ENCODE measurements at regions not wholly inside any gene's neighbourhood (a gene's known extent, or its start where the extent isn't known, plus 50 kb on each side); places are given as distances from the start of the nearest gene placed in this dataset.

DNA sequence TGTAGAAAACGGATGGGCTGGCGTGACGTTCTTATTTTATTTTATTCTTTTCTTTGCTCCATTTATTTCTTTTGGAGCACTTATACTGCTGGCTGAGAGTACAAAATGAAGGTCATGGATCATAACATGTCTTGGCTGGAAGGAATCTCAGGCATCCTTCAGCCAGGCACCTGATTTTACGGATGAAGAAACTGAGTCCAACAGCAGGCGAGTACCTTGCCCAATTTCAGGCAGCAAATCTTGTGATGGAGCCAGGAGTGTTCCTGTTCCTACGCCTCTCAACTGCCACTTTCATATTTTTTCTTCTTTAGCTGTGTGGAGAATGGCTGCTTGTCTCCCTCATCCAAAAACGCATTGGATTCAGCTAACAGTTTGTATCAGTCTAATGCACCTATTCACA, 332.1 kb upstream of the IGFBP7 start:
- no peak for ATAC-seq
- no peak for TF ChIP-seq ZFP3 (CRISPR knock-in tag; IDR thresholded peaks at IDR 0.05)

DNA sequence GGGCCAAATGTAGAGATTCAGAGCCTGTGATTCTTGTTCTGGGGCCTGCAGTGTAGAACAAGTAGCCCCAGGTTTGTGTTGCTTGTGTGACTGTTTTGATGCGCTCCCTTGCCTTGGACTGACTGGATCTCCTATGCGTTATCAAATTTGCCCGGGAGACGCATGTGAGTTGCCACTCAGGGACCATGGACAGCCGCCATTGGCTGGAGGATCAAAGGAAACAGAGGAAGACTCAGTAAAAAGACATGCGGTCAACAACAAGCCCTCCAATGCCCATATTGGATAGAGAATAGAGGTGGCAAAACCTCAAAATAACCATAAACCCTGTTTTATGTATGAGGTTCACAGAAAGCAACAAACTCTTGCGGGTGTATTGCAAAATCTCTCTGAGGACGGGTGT, 327.5 kb upstream of the IGFBP7 start:
- no peak for ATAC-seq
- TF ChIP-seq, protein P1, sequence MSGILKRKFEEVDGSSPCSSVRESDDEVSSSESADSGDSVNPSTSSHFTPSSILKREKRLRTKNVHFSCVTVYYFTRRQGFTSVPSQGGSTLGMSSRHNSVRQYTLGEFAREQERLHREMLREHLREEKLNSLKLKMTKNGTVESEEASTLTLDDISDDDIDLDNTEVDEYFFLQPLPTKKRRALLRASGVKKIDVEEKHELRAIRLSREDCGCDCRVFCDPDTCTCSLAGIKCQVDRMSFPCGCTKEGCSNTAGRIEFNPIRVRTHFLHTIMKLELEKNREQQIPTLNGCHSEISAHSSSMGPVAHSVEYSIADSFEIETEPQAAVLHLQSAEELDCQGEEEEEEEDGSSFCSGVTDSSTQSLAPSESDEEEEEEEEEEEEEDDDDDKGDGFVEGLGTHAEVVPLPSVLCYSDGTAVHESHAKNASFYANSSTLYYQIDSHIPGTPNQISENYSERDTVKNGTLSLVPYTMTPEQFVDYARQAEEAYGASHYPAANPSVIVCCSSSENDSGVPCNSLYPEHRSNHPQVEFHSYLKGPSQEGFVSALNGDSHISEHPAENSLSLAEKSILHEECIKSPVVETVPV (CRISPR knock-in tag; IDR thresholded peaks at IDR 0.05): no peak
- no peak for TF ChIP-seq ZFP30 (CRISPR knock-in tag; IDR thresholded peaks at IDR 0.05)
- TF ChIP-seq PPARA (CRISPR knock-in tag; IDR thresholded peaks at IDR 0.05; ENCODE audit: borderline replicate concordance): no peak

DNA sequence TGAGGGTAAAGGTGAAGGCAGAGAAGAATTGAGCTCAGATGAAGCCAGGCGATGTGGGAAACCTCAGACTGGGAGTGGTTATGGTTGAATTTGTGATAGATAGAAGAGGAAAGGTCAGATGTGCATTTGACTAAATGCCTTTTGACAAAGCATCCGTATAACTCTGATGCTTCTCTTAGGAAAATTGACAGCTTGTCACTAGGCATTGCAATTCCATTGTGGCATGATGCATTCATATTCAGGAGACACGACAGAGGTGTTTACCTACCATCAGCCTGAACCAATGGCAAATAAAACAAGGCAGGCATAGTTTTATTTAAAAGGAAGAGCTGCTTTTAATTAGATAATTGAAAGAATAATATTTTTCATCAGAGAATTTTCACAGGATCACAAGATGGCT, 325.1 kb upstream of the IGFBP7 start:
- TF ChIP-seq TCF4 (CRISPR knock-in tag; IDR thresholded peaks at IDR 0.05; ENCODE audit: borderline replicate concordance) (no peak), BACH2 (CRISPR knock-in tag; IDR thresholded peaks at IDR 0.05; ENCODE audit: borderline replicate concordance) (no peak), ZNF8 (CRISPR knock-in tag; IDR thresholded peaks at IDR 0.05) (no peak), TOX (CRISPR knock-in tag; IDR thresholded peaks at IDR 0.05; ENCODE audit: borderline replicate concordance) (no peak), ZFP30 (CRISPR knock-in tag; IDR thresholded peaks at IDR 0.05) (no peak)
- TF ChIP-seq, protein P1 (CRISPR knock-in tag; IDR thresholded peaks at IDR 0.05): no peak
- ATAC-seq: no peak

DNA sequence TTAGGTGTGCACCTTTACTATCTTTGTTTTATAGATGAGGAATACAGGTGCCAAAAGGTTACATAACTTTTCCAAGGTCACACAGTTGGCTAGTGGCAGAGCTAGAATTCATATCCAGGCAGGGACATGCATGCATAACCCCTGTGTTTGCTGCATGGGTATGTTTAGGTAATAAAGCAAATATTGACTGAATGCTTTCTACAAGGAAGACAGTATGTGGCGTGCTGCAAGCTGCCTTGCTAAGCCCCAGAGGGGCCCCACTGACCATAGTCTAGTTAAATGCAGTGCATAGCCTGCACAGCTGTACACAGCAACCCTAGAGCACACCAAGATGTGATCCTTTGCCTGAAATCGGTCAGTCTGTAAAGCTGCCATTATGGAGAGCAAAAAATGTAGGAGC, 320.5 kb upstream of the IGFBP7 start:
- ATAC-seq: no peak
- TF ChIP-seq ZFP3 (CRISPR knock-in tag; IDR thresholded peaks at IDR 0.05) (no peak), ZNF8 (CRISPR knock-in tag; IDR thresholded peaks at IDR 0.05) (no peak), SNAI2 (CRISPR knock-in tag; IDR thresholded peaks at IDR 0.05) (no peak), ZNF70 (CRISPR knock-in tag; IDR thresholded peaks at IDR 0.05) (no peak), BACH2 (CRISPR knock-in tag; IDR thresholded peaks at IDR 0.05; ENCODE audit: borderline replicate concordance) (no peak), ARNTL (CRISPR knock-in tag; IDR thresholded peaks at IDR 0.05; ENCODE audit: borderline replicate concordance, low read depth) (no peak), ISL1 (CRISPR knock-in tag; IDR thresholded peaks at IDR 0.05) (no peak), ESRRG (CRISPR knock-in tag; IDR thresholded peaks at IDR 0.05) (no peak), GLIS3 (CRISPR knock-in tag; IDR thresholded peaks at IDR 0.05) (no peak), ZC3H10 (CRISPR knock-in tag; IDR thresholded peaks at IDR 0.05) (no peak), TCF4 (CRISPR knock-in tag; IDR thresholded peaks at IDR 0.05; ENCODE audit: borderline replicate concordance) (no peak), TOX (CRISPR knock-in tag; IDR thresholded peaks at IDR 0.05; ENCODE audit: borderline replicate concordance) (no peak), PPARA (CRISPR knock-in tag; IDR thresholded peaks at IDR 0.05; ENCODE audit: borderline replicate concordance) (no peak)
- TF ChIP-seq, protein P2, sequence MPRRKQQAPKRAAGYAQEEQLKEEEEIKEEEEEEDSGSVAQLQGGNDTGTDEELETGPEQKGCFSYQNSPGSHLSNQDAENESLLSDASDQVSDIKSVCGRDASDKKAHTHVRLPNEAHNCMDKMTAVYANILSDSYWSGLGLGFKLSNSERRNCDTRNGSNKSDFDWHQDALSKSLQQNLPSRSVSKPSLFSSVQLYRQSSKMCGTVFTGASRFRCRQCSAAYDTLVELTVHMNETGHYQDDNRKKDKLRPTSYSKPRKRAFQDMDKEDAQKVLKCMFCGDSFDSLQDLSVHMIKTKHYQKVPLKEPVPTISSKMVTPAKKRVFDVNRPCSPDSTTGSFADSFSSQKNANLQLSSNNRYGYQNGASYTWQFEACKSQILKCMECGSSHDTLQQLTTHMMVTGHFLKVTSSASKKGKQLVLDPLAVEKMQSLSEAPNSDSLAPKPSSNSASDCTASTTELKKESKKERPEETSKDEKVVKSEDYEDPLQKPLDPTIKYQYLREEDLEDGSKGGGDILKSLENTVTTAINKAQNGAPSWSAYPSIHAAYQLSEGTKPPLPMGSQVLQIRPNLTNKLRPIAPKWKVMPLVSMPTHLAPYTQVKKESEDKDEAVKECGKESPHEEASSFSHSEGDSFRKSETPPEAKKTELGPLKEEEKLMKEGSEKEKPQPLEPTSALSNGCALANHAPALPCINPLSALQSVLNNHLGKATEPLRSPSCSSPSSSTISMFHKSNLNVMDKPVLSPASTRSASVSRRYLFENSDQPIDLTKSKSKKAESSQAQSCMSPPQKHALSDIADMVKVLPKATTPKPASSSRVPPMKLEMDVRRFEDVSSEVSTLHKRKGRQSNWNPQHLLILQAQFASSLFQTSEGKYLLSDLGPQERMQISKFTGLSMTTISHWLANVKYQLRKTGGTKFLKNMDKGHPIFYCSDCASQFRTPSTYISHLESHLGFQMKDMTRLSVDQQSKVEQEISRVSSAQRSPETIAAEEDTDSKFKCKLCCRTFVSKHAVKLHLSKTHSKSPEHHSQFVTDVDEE (CRISPR knock-in tag; IDR thresholded peaks at IDR 0.05): no peak

DNA sequence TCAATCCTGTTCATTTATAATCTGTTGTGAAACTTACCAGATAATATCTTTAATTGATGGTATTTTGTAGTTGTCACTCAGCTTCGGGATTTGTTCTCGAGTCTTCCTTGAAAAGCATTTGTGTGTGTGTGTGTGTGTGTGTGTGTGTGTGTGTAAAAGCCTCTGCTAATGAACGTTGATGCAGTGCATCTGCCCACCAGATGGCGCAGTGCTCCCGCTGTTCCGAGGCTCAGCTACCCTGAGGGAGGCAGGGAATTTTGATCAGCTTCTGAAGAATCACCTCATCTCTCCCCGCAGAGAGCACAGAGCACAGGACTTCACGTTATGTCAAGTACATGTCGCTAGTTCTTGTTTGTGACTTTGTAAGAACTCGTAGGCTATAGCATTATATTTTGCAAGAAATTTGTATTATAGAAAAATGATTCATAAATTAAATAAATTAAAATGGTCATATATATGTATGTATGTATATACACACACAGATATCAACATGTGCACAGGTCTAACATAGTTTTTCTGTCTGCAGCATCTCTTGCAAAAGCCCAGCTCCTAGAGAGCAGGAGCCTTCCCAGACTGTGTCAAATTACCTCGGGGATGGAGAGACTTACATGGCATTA, 316.7 kb upstream of the IGFBP7 start:
- no peak for TF ChIP-seq TOX (CRISPR knock-in tag; IDR thresholded peaks at IDR 0.05; ENCODE audit: borderline replicate concordance)
- no peak for TF ChIP-seq ZFP30 (CRISPR knock-in tag; IDR thresholded peaks at IDR 0.05)
- TF ChIP-seq ZNF70 (CRISPR knock-in tag; IDR thresholded peaks at IDR 0.05): no peak
- TF ChIP-seq PPARA (CRISPR knock-in tag; IDR thresholded peaks at IDR 0.05; ENCODE audit: borderline replicate concordance): no peak
- no peak for TF ChIP-seq CSDC2 (CRISPR knock-in tag; IDR thresholded peaks at IDR 0.05)
- TF ChIP-seq ZC3H10 (CRISPR knock-in tag; IDR thresholded peaks at IDR 0.05): no peak
- TF ChIP-seq ESRRG (CRISPR knock-in tag; IDR thresholded peaks at IDR 0.05): no peak
- TF ChIP-seq, protein P3, sequence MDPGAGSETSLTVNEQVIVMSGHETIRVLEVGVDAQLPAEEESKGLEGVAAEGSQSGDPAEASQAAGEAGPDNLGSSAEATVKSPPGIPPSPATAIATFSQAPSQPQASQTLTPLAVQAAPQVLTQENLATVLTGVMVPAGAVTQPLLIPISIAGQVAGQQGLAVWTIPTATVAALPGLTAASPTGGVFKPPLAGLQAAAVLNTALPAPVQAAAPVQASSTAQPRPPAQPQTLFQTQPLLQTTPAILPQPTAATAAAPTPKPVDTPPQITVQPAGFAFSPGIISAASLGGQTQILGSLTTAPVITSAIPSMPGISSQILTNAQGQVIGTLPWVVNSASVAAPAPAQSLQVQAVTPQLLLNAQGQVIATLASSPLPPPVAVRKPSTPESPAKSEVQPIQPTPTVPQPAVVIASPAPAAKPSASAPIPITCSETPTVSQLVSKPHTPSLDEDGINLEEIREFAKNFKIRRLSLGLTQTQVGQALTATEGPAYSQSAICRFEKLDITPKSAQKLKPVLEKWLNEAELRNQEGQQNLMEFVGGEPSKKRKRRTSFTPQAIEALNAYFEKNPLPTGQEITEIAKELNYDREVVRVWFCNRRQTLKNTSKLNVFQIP (CRISPR knock-in tag; IDR thresholded peaks at IDR 0.05; ENCODE audit: borderline replicate concordance, low read depth): no peak
- no peak for TF ChIP-seq ARNTL (CRISPR knock-in tag; IDR thresholded peaks at IDR 0.05; ENCODE audit: borderline replicate concordance, low read depth)
- ATAC-seq: peak; percentile 84

All from SK-N-SH treated with all-trans-retinoic acid at 6 μM for 48 hours (cell line).